GM13977 (cell line): ENCODE measurements at regions not wholly inside any gene's neighbourhood (a gene's known extent, or its start where the extent isn't known, plus 50 kb on each side); places are given as distances from the start of the nearest gene placed in this dataset.

Source experiments
- DNase-seq: peaks from one replicate; pipeline ENCODE4 v3.0.0; 2012; ENCODE audit warnings: low spot score
- CTCF ChIP-seq: IDR thresholded peaks from 2 replicates; pipeline ENCODE4 v1.5.1; 2012; ENCODE audit warnings: mild to moderate bottlenecking, control low read depth; ENCODE audit not compliant: insufficient read depth; ENCODE audit errors: extremely low read depth, missing control alignments
- in situ Hi-C: fragments of 300-500 bp; cut with MboI; formaldehyde crosslinking; loops from one replicate; pipeline ENCODE4 v1.12.0; 2022; ENCODE audit warnings: low sequenced_read_pairs, low pct_unique_long_range_greater_than_20kb, mixed read lengths, inconsistent platforms; ENCODE audit not compliant: unreplicated experiment

- DNase-seq, result no peak
- no peak for TF ChIP-seq CTCF
- in situ Hi-C loops, result no loop called here
Measured at GRCh38 chr3:94561094-94561493, 498.2 kb downstream of the NSUN3 start.

- no peak for DNase-seq
- in situ Hi-C loops, result no loop called here
Measured at GRCh38 chr3:94564247-94564646, 501.4 kb downstream of the NSUN3 start.

GRCh38 chr3:94568041-94568440, 505.2 kb downstream of the NSUN3 start:
- DNase-seq, result no peak
- in situ Hi-C loops, result no loop called here
- no peak for TF ChIP-seq CTCF

More at GRCh38 chr3:94564247-94564646, 501.4 kb downstream of the NSUN3 start:
- no peak for TF ChIP-seq CTCF

GRCh38 chr3:94573337-94573736, 510.5 kb downstream of the NSUN3 start:
- in situ Hi-C loops, result no loop called here
- DNase-seq, result no peak
- no peak for TF ChIP-seq CTCF

- no peak for DNase-seq
- TF ChIP-seq CTCF, result no peak
- in situ Hi-C loops, result no loop called here
Measured at GRCh38 chr3:94587291-94587690, 524.4 kb downstream of the NSUN3 start.

- no peak for DNase-seq
- no peak for TF ChIP-seq CTCF
- in situ Hi-C loops, result no loop called here
Measured at GRCh38 chr3:94593526-94594150, 530.8 kb downstream of the NSUN3 start.
